CD4-positive, alpha-beta T cell treated with Interleukin-4 for 4 hours (primary cell): ENCODE measurements at regions not wholly inside any gene's neighbourhood (a gene's known extent, or its start where the extent isn't known, plus 50 kb on each side); places are given as distances from the start of the nearest gene placed in this dataset.

ENCODE experiments used
- DNase-seq: peaks from one replicate; pipeline ENCODE4 v3.0.0-alpha.2; 2020

GRCh38 chr13:83589814-83590213 lies 292.5 kb downstream of the SLITRK1 start:
- no peak for DNase-seq

DNA sequence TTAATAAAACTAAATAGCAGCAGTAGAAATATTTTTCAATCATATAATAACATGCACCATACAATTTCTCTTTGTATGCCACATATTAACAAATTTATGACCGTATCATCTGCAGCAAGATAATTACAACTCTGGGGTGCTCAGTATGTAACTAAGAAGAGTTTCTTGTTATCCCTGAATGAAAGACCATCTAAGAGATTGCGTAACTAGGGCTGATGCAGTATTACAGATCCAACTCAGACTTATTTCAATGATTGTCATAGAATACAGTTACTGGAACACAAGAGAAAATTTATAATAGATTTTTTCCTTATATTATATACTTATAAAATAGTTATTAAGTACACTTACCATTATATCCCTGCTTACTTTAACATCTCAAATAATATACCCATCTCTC lies 305.1 kb downstream of the SLITRK1 start:
- no peak for DNase-seq

DNA sequence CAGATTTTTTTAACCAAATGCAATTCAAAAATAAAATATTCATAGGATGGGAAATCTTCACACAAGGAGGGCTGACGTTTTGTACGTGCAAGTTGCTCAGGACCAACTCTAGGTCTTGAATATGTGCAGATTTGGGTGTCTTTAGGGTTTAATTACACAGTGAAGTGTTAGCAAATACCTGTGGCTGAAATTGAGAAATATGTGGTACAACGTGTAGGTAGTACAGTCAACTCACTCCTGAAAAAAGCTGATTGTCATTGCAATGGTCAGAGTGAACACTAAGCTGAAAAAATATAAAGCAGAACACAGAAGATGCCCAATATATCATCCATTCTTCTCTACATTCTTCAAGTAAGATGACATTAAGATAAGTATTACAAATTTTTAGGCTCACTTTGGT lies 314.3 kb downstream of the SLITRK1 start:
- no peak for DNase-seq

GRCh38 chr13:83563499-83563898 lies 318.8 kb downstream of the SLITRK1 start:
- no peak for DNase-seq

GRCh38 chr13:83557845-83558244 lies 324.4 kb downstream of the SLITRK1 start:
- no peak for DNase-seq

DNA sequence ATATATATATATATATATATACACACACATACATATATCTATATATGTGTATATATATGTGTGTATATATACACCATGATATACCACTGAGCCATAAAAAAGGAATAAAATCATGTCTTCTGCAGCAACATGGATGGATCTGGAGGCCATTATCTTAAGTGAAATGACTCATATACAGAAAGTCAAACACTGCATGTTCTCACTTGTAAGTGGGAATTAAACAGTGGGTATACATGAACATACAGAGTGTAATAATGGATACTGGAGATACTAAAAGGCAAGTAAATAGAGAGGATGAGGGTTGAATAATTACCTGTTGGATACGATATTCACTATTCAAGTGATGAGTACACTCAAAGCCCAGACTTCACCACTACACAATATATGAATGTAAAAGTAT lies 332.6 kb downstream of the SLITRK1 start:
- no peak for DNase-seq

DNA sequence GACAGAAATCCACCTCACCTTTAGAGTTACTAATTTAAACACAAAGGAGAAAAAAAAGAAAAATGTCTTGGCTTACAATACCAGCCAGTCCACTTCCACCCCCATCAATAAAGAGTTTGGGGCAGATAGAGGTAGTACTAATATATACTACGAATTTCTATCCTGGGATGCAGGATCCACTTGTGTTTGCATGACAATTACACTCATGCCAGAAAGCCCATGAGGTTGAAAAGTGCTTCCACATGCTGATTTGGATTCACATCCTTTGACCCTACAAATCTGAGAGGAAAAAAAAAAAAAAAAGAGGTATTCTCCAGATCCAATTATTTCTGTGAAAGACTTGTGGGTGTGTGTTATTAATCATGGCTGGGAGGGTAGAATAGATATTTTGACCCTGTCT lies 335.2 kb downstream of the SLITRK1 start:
- no peak for DNase-seq

DNA sequence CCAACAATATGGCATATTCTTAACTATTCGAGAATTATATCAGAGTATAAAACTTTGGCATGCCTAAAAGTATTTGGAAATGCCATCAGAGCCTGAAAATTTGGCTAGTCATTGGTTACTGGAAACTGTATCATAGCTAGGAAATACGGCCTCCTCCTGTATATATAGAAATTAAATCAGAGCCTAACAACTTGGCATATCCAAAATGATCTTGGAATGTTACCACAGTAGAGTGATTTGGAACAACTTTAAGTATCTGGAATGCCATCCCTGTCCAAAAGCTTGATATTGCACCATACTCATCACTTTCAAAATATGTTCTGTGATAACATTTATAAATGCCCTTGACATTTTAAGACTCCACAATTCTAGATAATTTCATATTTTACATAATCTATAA lies 335.8 kb downstream of the SLITRK1 start:
- DNase-seq, result no peak

- no peak for DNase-seq
These were observed 343.6 kb downstream of the SLITRK1 start for GRCh38 chr13:83538636-83539035.

GRCh38 chr13:83536941-83537340 lies 345.3 kb downstream of the SLITRK1 start:
- DNase-seq, result no peak

- DNase-seq, result no peak
These were observed 346.1 kb downstream of the SLITRK1 start for GRCh38 chr13:83536153-83536552.

DNA sequence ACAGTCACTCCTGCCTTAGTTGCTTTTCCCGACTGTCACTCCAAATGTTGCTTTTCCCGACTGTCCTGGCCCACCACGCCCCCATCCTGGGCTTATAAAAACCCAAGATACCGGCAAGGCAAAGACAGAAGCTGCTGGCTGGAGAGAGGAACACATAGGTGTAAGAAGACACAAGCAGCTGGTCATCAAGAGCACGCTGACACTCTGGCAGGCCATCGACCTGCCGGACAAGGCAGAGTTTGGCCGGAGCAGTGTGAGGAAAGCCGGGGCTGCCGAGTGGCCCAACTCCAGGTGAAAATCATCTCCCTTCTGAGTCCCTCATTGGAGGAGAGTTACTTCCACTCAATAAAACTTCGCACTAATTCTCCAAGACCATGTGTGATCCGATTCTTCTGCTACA lies 349.5 kb downstream of the SLITRK1 start:
- DNase-seq, result no peak

DNA sequence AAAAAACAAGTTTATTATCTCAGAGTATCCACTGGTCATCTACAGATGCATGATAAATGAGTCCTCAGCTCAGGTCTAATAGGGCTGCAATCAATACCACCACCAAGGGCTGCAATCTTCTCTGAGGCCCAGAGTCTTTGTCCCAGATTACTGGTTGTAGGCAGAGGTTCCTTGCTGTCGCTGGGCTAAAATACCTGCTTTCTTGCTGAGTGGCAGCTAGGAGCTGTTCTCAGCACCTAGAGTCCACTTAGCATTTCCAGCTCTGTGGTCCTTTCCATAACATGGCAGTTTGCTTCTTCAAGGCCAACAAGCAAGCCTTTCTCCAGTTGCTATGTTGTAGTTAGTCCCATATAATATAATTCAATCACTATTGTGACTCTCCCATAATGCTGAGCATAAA lies 351.3 kb downstream of the SLITRK1 start:
- DNase-seq, result no peak

DNA sequence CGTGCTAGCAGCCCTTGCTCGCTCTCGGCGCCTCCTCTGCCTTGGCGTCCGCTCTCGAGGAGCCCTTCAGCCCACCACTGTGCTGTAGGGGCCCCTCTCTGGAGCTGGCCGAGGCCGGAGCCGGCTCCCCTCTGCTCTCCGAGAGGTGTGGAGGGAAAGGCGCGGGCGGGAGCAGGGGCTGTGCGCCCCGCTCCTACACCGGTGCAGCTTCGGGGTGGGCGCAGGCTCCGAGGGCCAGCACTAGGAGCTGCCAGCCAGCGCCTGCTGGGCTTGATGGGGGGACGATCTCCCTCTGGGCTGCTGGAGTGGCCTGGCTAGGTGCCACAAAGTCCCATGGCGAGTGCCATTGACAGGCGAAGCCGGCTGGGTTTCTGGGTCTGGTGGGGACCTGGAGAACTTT lies 365.5 kb downstream of the SLITRK1 start:
- no peak for DNase-seq

DNA sequence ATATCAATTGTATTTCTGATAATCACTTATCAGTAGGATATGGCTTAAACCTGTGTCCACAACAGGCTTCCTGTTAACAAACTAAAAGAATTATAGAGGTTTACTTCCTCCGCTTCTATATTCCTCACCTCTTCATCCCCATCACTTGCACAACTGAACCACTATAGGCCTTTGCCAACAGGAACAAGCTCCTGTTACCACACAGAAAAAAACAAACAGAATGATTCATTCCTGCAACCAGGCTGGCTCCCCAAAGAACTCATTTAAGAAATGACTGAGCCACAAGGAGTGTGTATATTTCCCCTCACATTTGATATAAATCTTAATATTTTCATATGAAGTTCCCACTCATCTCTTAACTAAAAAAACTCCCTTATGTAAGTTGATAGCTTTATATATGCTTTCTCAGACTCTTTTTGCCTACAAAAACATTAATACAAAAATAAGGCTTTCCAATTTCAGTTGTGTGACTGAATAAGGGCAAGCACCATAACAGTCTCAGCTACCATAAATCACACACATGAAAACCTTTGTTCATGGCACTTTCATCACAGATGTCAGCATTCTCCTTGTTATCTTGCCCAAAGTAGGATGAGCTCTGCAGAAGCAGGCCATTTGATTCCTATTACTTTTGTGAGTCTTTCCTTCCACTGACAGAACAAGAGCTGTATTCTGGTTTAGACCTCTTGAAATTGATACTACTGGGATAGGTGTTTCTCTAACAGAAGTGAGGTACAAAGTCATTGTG lies 366.8 kb downstream of the SLITRK1 start:
- DNase-seq, result no peak

- DNase-seq, result no peak
These were observed 373.4 kb downstream of the SLITRK1 start for GRCh38 chr13:83508771-83509301.

GRCh38 chr13:83503424-83503823 lies 378.9 kb downstream of the SLITRK1 start:
- no peak for DNase-seq

GRCh38 chr13:83499286-83499685 lies 383.0 kb downstream of the SLITRK1 start:
- DNase-seq, result no peak

- DNase-seq, result no peak
These were observed 383.6 kb downstream of the SLITRK1 start for GRCh38 chr13:83498481-83499190.

- DNase-seq, result no peak
These were observed 384.2 kb downstream of the SLITRK1 start for GRCh38 chr13:83498045-83498444.

DNA sequence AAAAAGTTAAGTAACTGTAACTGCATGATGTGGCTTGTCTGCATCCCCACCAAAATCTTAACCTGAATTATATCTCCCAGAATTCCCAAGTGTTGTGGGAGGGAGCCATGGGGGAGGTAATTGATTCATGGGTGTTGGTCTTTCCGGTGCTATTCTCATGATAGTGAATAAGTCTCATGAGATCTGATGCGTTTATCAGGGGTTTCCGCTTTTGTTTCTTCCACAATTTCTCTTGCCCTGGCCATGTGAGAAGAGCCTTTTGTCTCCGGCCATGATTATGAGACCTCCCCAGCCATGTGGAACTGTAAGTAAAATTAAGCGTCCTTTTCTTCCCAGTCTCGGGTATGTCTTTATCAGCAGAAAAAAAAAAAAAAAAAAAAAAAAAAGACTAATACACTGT lies 385.8 kb downstream of the SLITRK1 start:
- no peak for DNase-seq

DNA sequence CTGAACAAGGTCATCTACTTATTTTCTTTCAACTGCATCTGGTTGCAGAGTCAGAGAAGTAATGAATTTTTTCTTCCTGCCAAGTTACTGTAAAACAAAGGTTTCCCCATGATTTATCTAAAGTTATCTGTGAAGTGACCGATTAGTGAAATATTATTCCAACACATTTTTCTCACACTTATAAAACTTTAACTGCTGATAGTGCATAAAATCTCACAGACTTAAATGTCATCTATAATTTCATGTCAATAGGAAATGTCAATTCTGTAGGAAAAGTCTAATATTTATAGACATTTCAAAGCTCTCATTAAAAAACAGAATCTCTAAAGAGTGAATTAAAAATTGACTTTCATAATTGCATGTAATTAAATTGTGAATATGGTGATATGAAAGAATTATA lies 397.2 kb downstream of the SLITRK1 start:
- no peak for DNase-seq

DNA sequence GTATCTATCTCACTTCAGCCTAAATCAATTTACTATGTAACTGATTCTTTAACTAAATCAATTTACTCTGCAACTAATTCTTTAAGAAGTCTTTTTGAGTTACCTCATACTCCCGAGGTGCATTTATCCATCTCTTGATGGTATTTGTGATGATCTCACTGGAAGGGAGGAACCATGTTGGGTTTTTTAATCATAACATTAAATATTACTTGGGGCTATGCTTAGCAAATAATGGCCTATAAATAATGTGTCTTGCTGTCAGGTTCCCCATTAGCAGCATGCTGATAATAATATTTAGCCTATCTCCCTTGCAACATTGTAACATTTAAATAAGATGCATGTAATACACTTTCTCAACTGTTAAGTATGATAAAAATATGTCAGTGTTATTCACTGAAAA lies 411.3 kb downstream of the SLITRK1 start:
- DNase-seq, result no peak

DNA sequence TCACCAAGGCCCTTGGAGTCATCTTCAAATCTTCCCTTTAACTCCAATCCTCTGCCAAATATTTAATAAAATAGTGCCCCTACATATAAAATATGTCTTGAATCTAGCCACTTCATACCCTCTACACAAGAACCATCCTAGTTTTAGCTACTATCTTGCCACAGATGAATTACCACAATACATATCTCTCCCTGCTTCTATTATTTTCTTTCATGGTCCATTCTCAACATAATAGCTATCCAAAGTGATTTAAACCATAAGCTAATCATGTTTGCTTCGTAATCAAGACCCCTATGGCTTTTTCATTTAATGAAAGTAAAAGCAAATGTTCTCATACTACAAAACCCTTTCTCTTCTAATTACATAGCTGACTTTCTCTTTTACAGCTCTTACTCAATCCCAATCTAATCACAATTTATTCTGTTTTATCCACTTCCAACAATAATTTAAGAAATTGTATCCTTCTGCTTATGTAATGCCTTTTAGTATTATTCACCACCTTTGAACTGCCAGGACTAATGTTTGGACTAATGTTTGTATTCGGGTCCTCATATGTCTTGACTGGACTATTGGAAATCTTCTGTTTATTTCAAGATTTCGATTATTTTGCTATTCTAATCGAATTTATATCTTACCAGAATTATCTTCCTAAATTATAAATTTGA lies 412.0 kb downstream of the SLITRK1 start:
- no peak for DNase-seq
